Mesenchymal stem cell (in vitro differentiated cells and primary cell): ENCODE measurements at regions not wholly inside any gene's neighbourhood (a gene's known extent, or its start where the extent isn't known, plus 50 kb on each side); places are given as distances from the start of the nearest gene placed in this dataset.
"Not testable (repeated sequence)": the region's sequence is repeated elsewhere in the genome, so short reads cannot be mapped to it uniquely, and the experiment has no call there.

ENCODE experiments used
- DNase-seq: peaks from one replicate; pipeline ENCODE4 v3.0.0-alpha.2; 2013
- H2AFZ ChIP-seq: one replicate; pipeline ENCODE4 v1.6.1; 2013; ENCODE audit warnings: low read depth, mild to moderate bottlenecking, control low read depth, inconsistent platforms, low read length, moderate library complexity
- H2AK5ac ChIP-seq: 2 replicates; pipeline ENCODE4 v1.6.1; 2013; ENCODE audit warnings: low read length, moderate library complexity, mild to moderate bottlenecking, inconsistent platforms; ENCODE audit not compliant: severe bottlenecking
- H2BK120ac ChIP-seq: one replicate; pipeline ENCODE4 v1.6.1; 2013; ENCODE audit warnings: low read depth, mild to moderate bottlenecking, inconsistent platforms, low read length, moderate library complexity
- H2BK12ac ChIP-seq, 2 experiments: one replicate each; pipeline ENCODE4 v1.6.1; 2013; ENCODE audit warnings: inconsistent platforms in 2 of 2, low read length in 2 of 2, mild to moderate bottlenecking in 2 of 2, moderate library complexity in 2 of 2, control low read depth in 1 of 2
- H2BK15ac ChIP-seq: one replicate; pipeline ENCODE4 v1.6.1; 2013; ENCODE audit warnings: mild to moderate bottlenecking, low read depth, inconsistent platforms; ENCODE audit not compliant: poor library complexity, severe bottlenecking
- H2BK5ac ChIP-seq: 2 replicates; pipeline ENCODE4 v1.6.1; 2013; ENCODE audit warnings: low read depth, mild to moderate bottlenecking, low read length, control low read depth, inconsistent platforms; ENCODE audit not compliant: poor library complexity, severe bottlenecking
- H3K14ac ChIP-seq, 2 experiments: one replicate each; pipeline ENCODE4 v1.6.1; 2013; ENCODE audit warnings: inconsistent platforms in 2 of 2, low read length in 2 of 2, control low read depth in 1 of 2, mild to moderate bottlenecking in 1 of 2, moderate library complexity in 1 of 2
- H3K18ac ChIP-seq, 2 experiments: one replicate each; pipeline ENCODE4 v1.6.1; 2013; ENCODE audit warnings: inconsistent platforms in 2 of 2, low read length in 2 of 2, control low read depth in 1 of 2, low read depth in 1 of 2, mild to moderate bottlenecking in 1 of 2
- H3K23ac ChIP-seq, 2 experiments: one replicate each; pipeline ENCODE4 v1.6.1; 2013; ENCODE audit warnings: inconsistent platforms in 2 of 2, low read length in 2 of 2, mild to moderate bottlenecking in 2 of 2, moderate library complexity in 2 of 2, control low read depth in 1 of 2
- H3K27ac ChIP-seq: 2 replicates; pipeline ENCODE4 v1.5.1; 2013; ENCODE audit warnings: mild to moderate bottlenecking, moderate library complexity, low read length, control low read depth, inconsistent platforms; ENCODE audit not compliant: poor library complexity, severe bottlenecking
- H3K27me3 ChIP-seq, 2 experiments: 2 replicates each; pipeline versions ENCODE4 v1.6.1 to v1.7.0; 2013; ENCODE audit warnings: low read length in 2 of 2, mild to moderate bottlenecking in 2 of 2, moderate library complexity in 2 of 2, control low read depth in 1 of 2, inconsistent platforms in 1 of 2; ENCODE audit not compliant: control insufficient read depth in 1 of 2, insufficient read depth in 1 of 2
- H3K36me3 ChIP-seq, 2 experiments: 2 replicates each; pipeline versions ENCODE4 v1.6.1 to v1.7.0; 2013; ENCODE audit warnings: low read length in 2 of 2, control low read depth in 1 of 2, inconsistent platforms in 1 of 2, low read depth in 1 of 2, mild to moderate bottlenecking in 1 of 2; ENCODE audit not compliant: insufficient read depth in 2 of 2, control insufficient read depth in 1 of 2
- H3K4ac ChIP-seq, 2 experiments: one replicate each; pipeline ENCODE4 v1.6.1; 2013; ENCODE audit warnings: inconsistent platforms in 2 of 2, low read length in 2 of 2, mild to moderate bottlenecking in 2 of 2, moderate library complexity in 2 of 2, control low read depth in 1 of 2, low read depth in 1 of 2
- H3K4me1 ChIP-seq: 2 replicates; pipeline ENCODE4 v1.6.1; 2013; ENCODE audit warnings: low read depth, low read length, control low read depth; ENCODE audit not compliant: control insufficient read depth, insufficient read depth
- H3K4me2 ChIP-seq: 2 replicates; pipeline ENCODE4 v1.6.1; 2013; ENCODE audit warnings: low read length, mild to moderate bottlenecking, inconsistent platforms; ENCODE audit not compliant: poor library complexity, severe bottlenecking
- H3K4me3 ChIP-seq, 2 experiments: 2 replicates each; pipeline versions ENCODE4 v1.5.1 to v1.7.0; 2013; ENCODE audit warnings: low read length in 2 of 2, mild to moderate bottlenecking in 2 of 2, control low read depth in 1 of 2, low read depth in 1 of 2; ENCODE audit not compliant: insufficient read depth in 1 of 2
- H3K79me1 ChIP-seq: replicated peaks from 2 replicates; pipeline ENCODE4 v1.6.1; 2013; ENCODE audit warnings: mild to moderate bottlenecking, control low read depth, low read length, inconsistent platforms; ENCODE audit not compliant: poor library complexity, severe bottlenecking
- H3K9ac ChIP-seq: 2 replicates; pipeline ENCODE4 v1.7.0; 2013; ENCODE audit warnings: mild to moderate bottlenecking, low read length, moderate library complexity
- H3K9me3 ChIP-seq: 2 replicates; pipeline ENCODE4 v1.7.0; 2013; ENCODE audit warnings: mild to moderate bottlenecking, low read length; ENCODE audit not compliant: control insufficient read depth
- H4K8ac ChIP-seq: one replicate; pipeline ENCODE4 v1.6.1; 2013; ENCODE audit warnings: inconsistent platforms, mild to moderate bottlenecking, low read length, moderate library complexity
- H4K91ac ChIP-seq: one replicate; pipeline ENCODE4 v1.6.1; 2013; ENCODE audit warnings: mild to moderate bottlenecking, low read length, inconsistent platforms
- WGBS: methylation state at CpG from one replicate; pipeline ENCODE4 v1.1.7; 2013; ENCODE audit warnings: mixed read lengths; 5-methylcytosine and 5-hydroxymethylcytosine counted together

- Histone ChIP-seq H2BK5ac (no peak overlapping the region), H3K9me3 (no peaks in the 10 kb centered on the region), H2AFZ (no peak overlapping the region), H3K4me1 (no peaks in the 10 kb centered on the region), H3K18ac (no peak overlapping the region), H2BK120ac (no peak overlapping the region), H3K4me2 (no peak overlapping the region), H3K4me3 (no peak overlapping the region), H3K27me3 (no peaks in the 10 kb centered on the region), H3K23ac (no peak overlapping the region), H3K79me1 (no peaks in the 10 kb centered on the region), H2BK15ac (no peak overlapping the region), H3K9ac (no peak overlapping the region), H3K27ac (no peak overlapping the region), H3K14ac (no peak overlapping the region), H2AK5ac (no peak overlapping the region), H4K91ac (no peak overlapping the region), H2BK12ac (no peak overlapping the region), H4K8ac (no peak overlapping the region), H3K4ac (no peak overlapping the region), H3K36me3 (no peaks in the 10 kb centered on the region)
- no CpG with 5 or more reads among the region's 1 CpG for WGBS
- DNase-seq, result no peak
These were observed 215.1 kb downstream of the TMA16 start for GRCh38 chr4:163709601-163710000.

GRCh38 chr4:163710158-163710557 is 215.7 kb downstream of the TMA16 start:
- no peak overlapping the region for H2BK12ac ChIP-seq

GRCh38 chr4:163724495-163724894 is 230.0 kb downstream of the TMA16 start:
- H4K91ac ChIP-seq, H3K14ac ChIP-seq, DNase-seq, H2BK15ac ChIP-seq, H3K79me1 ChIP-seq, H3K4me2 ChIP-seq, H2BK12ac ChIP-seq, H3K9me3 ChIP-seq, H2BK120ac ChIP-seq, H3K4me1 ChIP-seq, H3K4ac ChIP-seq, H2AFZ ChIP-seq, H3K4me3 ChIP-seq, H3K18ac ChIP-seq, H3K27me3 ChIP-seq, H2BK5ac ChIP-seq, H4K8ac ChIP-seq, H3K27ac ChIP-seq, H3K9ac ChIP-seq, H3K36me3 ChIP-seq, H3K23ac ChIP-seq, H2AK5ac ChIP-seq: not testable (repeated sequence)
- 93% methylated on average over 9 of the region's 9 CpGs for WGBS

More at GRCh38 chr4:163710158-163710557, 215.7 kb downstream of the TMA16 start:
- H2AFZ ChIP-seq, result no peak overlapping the region
- no peak overlapping the region for H2BK5ac ChIP-seq
- no peak overlapping the region for H3K23ac ChIP-seq
- no peak overlapping the region for H2BK120ac ChIP-seq
- WGBS, result no CpG with 5 or more reads among the region's 2 CpGs
- no peaks in the 10 kb centered on the region for H3K36me3 ChIP-seq
- no peak overlapping the region for H3K4ac ChIP-seq
- no peaks in the 10 kb centered on the region for H3K9me3 ChIP-seq
- H3K9ac ChIP-seq, result no peak overlapping the region
- no peak overlapping the region for H3K18ac ChIP-seq
- H3K79me1 ChIP-seq, result no peaks in the 10 kb centered on the region
- no peak overlapping the region for H4K8ac ChIP-seq
- no peaks in the 10 kb centered on the region for H3K27me3 ChIP-seq
- H3K27ac ChIP-seq, result no peak overlapping the region
- H3K4me1 ChIP-seq, result no peaks in the 10 kb centered on the region
- H2BK15ac ChIP-seq, result no peak overlapping the region
- H3K14ac ChIP-seq, result no peak overlapping the region
- DNase-seq, result no peak
- H3K4me3 ChIP-seq, result no peak overlapping the region
- no peak overlapping the region for H2AK5ac ChIP-seq
- H3K4me2 ChIP-seq, result no peak overlapping the region
- H4K91ac ChIP-seq, result no peak overlapping the region

GRCh38 chr4:163726641-163727040 is 232.2 kb downstream of the TMA16 start:
- Histone ChIP-seq H3K4me1 (no peaks in the 10 kb centered on the region), H2BK120ac (no peak overlapping the region), H2BK5ac (no peak overlapping the region), H2BK15ac (no peak overlapping the region), H3K27me3 (no peaks in the 10 kb centered on the region), H2AK5ac (no peak overlapping the region), H4K8ac (no peak overlapping the region), H3K79me1 (no peaks in the 10 kb centered on the region), H3K14ac (no peak overlapping the region), H3K27ac (no peak overlapping the region), H3K4me2 (no peak overlapping the region), H3K9ac (no peak overlapping the region), H3K4ac (no peak overlapping the region), H3K18ac (no peak overlapping the region), H4K91ac (no peak overlapping the region), H3K9me3 (peaks cover 10% of the 10 kb centered on the region), H3K4me3 (no peak overlapping the region), H3K36me3 (no peaks in the 10 kb centered on the region), H2AFZ (no peak overlapping the region), H2BK12ac (no peak overlapping the region), H3K23ac (no peak overlapping the region)
- no peak for DNase-seq
- WGBS, result no CpG with 5 or more reads among the region's 2 CpGs
